ENCODE measurements at regions not wholly inside any gene's neighbourhood (a gene's known extent, or its start where the extent isn't known, plus 50 kb on each side); places are given as distances from the start of the nearest gene placed in this dataset.

DNA sequence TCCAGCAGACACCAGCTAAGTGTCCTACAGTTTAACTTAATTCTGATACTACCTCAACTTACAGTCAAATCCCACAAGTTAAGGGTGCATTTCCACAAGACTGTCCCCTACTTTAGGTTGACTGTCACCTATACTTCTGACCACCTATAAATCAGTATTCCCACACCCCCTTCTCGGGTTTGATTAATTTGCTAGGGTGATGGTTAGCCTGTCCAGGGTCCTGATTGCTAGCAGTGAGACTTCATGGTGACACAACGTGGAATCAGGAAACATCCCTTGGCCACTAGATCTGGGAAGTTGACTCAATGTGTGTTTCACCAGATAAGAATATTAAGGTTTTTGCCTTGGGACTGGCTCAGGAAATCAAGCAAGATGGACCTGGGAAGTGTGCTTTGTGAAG is 88.4 kb downstream of the OR13A1 start:
- TF ChIP-seq, protein P1, sequence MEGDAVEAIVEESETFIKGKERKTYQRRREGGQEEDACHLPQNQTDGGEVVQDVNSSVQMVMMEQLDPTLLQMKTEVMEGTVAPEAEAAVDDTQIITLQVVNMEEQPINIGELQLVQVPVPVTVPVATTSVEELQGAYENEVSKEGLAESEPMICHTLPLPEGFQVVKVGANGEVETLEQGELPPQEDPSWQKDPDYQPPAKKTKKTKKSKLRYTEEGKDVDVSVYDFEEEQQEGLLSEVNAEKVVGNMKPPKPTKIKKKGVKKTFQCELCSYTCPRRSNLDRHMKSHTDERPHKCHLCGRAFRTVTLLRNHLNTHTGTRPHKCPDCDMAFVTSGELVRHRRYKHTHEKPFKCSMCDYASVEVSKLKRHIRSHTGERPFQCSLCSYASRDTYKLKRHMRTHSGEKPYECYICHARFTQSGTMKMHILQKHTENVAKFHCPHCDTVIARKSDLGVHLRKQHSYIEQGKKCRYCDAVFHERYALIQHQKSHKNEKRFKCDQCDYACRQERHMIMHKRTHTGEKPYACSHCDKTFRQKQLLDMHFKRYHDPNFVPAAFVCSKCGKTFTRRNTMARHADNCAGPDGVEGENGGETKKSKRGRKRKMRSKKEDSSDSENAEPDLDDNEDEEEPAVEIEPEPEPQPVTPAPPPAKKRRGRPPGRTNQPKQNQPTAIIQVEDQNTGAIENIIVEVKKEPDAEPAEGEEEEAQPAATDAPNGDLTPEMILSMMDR (IDR thresholded peaks at IDR 0.05), result no peak
- no peak for TF ChIP-seq POLR2A (IDR thresholded peaks at IDR 0.05)
